Transverse colon (tissue), 4 donors: ENCODE measurements at regions not wholly inside any gene's neighbourhood (a gene's known extent, or its start where the extent isn't known, plus 50 kb on each side); places are given as distances from the start of the nearest gene placed in this dataset.

Source experiments
- DNase-seq: peaks from one replicate; pipeline ENCODE4 v3.0.0-alpha.2; 2019
- H3K27ac ChIP-seq, 4 donors: fragments of 200-600 bp; sonication (generic); 2 replicates each; pipeline ENCODE4 v1.5.1; 2016 to 2018; ENCODE audit warnings: inconsistent platforms in 4 of 4
- H3K27me3 ChIP-seq: fragments of 200-600 bp; sonication (generic); 2 replicates; pipeline ENCODE4 v1.5.1; 2017; ENCODE audit warnings: inconsistent platforms
- H3K36me3 ChIP-seq, 4 donors: fragments of 200-600 bp; sonication (generic); 2 replicates each; pipeline ENCODE4 v1.5.1; 2017 to 2019; ENCODE audit warnings: inconsistent platforms in 4 of 4
- H3K4me1 ChIP-seq, 4 donors: fragments of 200-600 bp; sonication (generic); 2 replicates each; pipeline ENCODE4 v1.5.1; 2017 to 2020; ENCODE audit warnings: inconsistent platforms in 4 of 4
- H3K4me3 ChIP-seq, 4 donors: fragments of 200-600 bp; sonication (generic); 1 replicate in 1 of 4; 2 replicates in 3 of 4; pipeline versions ENCODE4 v1.5.1 to v1.6.1; 2017 to 2019; ENCODE audit warnings: inconsistent platforms in 4 of 4
- H3K9me3 ChIP-seq, 2 donors: fragments of 200-600 bp; sonication (generic); 2 replicates each; pipeline ENCODE4 v1.5.1; 2017 to 2019; ENCODE audit warnings: inconsistent platforms in 2 of 2
- EP300 ChIP-seq: sonication (generic); formaldehyde crosslinking; IDR thresholded peaks from one replicate; pipeline ENCODE4 v1.6.1; 2017; ENCODE audit warnings: antibody characterized with exemption, low read depth
- POLR2A ChIP-seq: fragments of 450-650 bp; IDR thresholded peaks from one replicate; pipeline ENCODE4 v1.6.1; 2016; ENCODE audit warnings: antibody characterized with exemption, mild to moderate bottlenecking, moderate library complexity
- POLR2AphosphoS5 ChIP-seq, 3 donors: sonication (generic); formaldehyde crosslinking; IDR thresholded peaks; one replicate each; pipeline ENCODE4 v1.6.1; 2016; ENCODE audit warnings: antibody characterized with exemption in 3 of 3
- WGBS, 2 donors: methylation state at CpG; one replicate each; pipeline ENCODE4 v1.1.5; 2018; ENCODE audit warnings: low coverage in 1 of 2; 5-methylcytosine and 5-hydroxymethylcytosine counted together
- in situ Hi-C, 4 donors: fragments of 200-750 bp; cut with MboI; loops; one replicate each; pipeline versions ENCODE4 v1.15.0 to v1.15.1; 2017; ENCODE audit warnings: low sequenced_read_pairs in 3 of 4, low pct_ligation_motif_present in 1 of 4, low pct_unique_long_range_greater_than_20kb in 1 of 4
- intact Hi-C: fragments of 100-400 bp; cut with DNase I; formaldehyde crosslinking; loops from one replicate; pipeline ENCODE4 v1.15.1; 2023; ENCODE audit warnings: low total_unique reads
- TF ChIP-seq, protein P1 (sequence below), 5 experiments: fragments of 200-600 bp in 3 of 5; fragments of 450-650 bp in 2 of 5; sonication (generic) in 3 of 5; IDR thresholded peaks; 1 replicate in 2 of 5; 2 replicates in 3 of 5; pipeline ENCODE4 v1.5.1; 2016 to 2017; ENCODE audit warnings: antibody characterized with exemption in 5 of 5, inconsistent platforms in 3 of 5, mild to moderate bottlenecking in 2 of 5, moderate library complexity in 1 of 5

DNA sequence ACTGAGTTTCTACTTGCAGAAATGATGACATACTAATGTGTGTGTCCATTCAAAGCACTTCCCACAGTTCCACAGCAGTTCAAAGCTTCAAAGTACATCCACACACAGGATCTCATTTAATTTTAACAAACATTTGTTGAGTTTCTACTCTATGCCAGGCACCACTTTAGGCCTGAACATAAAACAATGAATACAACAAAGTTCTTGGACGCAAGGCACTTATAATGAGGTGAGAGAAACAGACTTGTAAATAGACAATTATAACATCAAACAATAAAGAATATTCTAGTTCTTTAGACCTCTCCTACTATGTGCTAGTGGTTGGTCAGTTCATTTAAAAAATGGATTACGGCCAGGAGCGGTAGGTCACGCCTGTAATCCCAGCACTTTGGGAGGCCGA, 82.0 kb upstream of the SPANXB1 start:
- H3K27me3 ChIP-seq: no peaks in the 10 kb centered on the region
- intact Hi-C loops (no loop called here), in situ Hi-C loops (no loop called here)
- H3K36me3 ChIP-seq: no peaks in the 10 kb centered on the region
- no peak for TF ChIP-seq POLR2A
- TF ChIP-seq POLR2AphosphoS5 (IDR thresholded peaks at IDR 0.05): no peak
- no peak for TF ChIP-seq EP300
- TF ChIP-seq, protein P1, sequence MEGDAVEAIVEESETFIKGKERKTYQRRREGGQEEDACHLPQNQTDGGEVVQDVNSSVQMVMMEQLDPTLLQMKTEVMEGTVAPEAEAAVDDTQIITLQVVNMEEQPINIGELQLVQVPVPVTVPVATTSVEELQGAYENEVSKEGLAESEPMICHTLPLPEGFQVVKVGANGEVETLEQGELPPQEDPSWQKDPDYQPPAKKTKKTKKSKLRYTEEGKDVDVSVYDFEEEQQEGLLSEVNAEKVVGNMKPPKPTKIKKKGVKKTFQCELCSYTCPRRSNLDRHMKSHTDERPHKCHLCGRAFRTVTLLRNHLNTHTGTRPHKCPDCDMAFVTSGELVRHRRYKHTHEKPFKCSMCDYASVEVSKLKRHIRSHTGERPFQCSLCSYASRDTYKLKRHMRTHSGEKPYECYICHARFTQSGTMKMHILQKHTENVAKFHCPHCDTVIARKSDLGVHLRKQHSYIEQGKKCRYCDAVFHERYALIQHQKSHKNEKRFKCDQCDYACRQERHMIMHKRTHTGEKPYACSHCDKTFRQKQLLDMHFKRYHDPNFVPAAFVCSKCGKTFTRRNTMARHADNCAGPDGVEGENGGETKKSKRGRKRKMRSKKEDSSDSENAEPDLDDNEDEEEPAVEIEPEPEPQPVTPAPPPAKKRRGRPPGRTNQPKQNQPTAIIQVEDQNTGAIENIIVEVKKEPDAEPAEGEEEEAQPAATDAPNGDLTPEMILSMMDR (IDR thresholded peaks at IDR 0.05): no peak
- H3K9me3 ChIP-seq: no peaks in the 10 kb centered on the region
- H3K27ac ChIP-seq: no peak overlapping the region
- DNase-seq: no peak
- 91% methylated on average over 5 of the region's 5 CpGs; no CpG with 5 or more reads in 1 of the 2 donors for WGBS, 2 donors
- H3K4me1 ChIP-seq: no peaks in the 10 kb centered on the region
- no peak overlapping the region for H3K4me3 ChIP-seq

DNA sequence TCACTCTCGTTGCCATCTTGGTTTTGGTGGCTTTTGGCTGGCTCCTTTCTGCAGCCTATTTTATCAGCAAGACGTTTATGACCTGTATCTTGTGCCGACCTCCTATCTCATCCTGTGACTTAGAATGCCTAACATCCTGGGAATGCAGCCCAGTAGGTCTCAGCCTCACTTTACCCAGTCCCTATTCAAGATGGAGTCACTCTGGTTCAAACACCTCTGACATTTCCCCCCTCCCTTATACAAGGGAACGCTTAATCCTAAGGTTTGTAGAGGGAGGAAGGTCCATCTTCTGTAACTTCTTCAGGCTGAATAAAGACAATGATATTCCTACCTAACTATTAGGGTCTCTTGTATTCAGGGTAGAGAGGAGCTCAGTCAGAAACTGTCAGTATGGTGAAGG, 79.3 kb upstream of the SPANXB1 start:
- TF ChIP-seq EP300 (no peak), POLR2A (no peak), POLR2AphosphoS5 (IDR thresholded peaks at IDR 0.05) (no peak)
- TF ChIP-seq, protein P1 (IDR thresholded peaks at IDR 0.05): no peak
- no peaks in the 10 kb centered on the region for H3K27me3 ChIP-seq
- H3K4me1 ChIP-seq: no peaks in the 10 kb centered on the region
- in situ Hi-C loops (no loop called here), intact Hi-C loops (no loop called here)
- H3K36me3 ChIP-seq: no peaks in the 10 kb centered on the region
- 64% methylated on average over 4 of the region's 4 CpGs; no CpG with 5 or more reads in 1 of the 2 donors for WGBS, 2 donors
- H3K9me3 ChIP-seq: no peaks in the 10 kb centered on the region
- no peak overlapping the region for H3K27ac ChIP-seq
- no peak overlapping the region for H3K4me3 ChIP-seq
- DNase-seq: no peak

DNA sequence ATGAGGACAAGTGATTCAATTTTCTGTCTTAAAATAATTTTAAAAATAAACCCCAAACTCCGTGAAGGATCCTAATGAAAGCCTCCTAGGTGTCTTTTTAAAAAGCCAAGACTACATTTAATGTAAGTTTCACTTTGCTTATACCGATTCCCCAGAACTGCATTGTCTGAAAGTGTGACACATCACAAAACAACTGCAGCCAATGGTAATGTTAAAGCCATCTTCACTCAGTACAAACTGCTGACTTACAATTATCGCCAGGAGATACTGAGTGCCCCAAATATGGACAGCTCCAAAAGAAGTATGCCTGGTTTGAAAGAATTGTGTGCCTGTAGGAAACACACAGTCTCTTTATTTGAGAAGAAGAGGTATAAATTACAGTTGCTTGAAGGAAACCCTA, 73.7 kb upstream of the SPANXB1 start:
- TF ChIP-seq POLR2AphosphoS5 (IDR thresholded peaks at IDR 0.05) (no peak), EP300 (no peak), POLR2A (no peak)
- TF ChIP-seq, protein P1 (IDR thresholded peaks at IDR 0.05): no peak
- H3K4me1 ChIP-seq: no peaks in the 10 kb centered on the region
- no peak for DNase-seq
- intact Hi-C loops: no loop called here
- no peaks in the 10 kb centered on the region for H3K9me3 ChIP-seq
- WGBS, 2 donors: 80 to 92% methylated on average over 2 to 3 of the region's 3 CpGs
- no peaks in the 10 kb centered on the region for H3K27me3 ChIP-seq
- in situ Hi-C loops: no loop called here
- H3K4me3 ChIP-seq: no peak overlapping the region
- H3K27ac ChIP-seq: no peak overlapping the region
- H3K36me3 ChIP-seq: no peaks in the 10 kb centered on the region

DNA sequence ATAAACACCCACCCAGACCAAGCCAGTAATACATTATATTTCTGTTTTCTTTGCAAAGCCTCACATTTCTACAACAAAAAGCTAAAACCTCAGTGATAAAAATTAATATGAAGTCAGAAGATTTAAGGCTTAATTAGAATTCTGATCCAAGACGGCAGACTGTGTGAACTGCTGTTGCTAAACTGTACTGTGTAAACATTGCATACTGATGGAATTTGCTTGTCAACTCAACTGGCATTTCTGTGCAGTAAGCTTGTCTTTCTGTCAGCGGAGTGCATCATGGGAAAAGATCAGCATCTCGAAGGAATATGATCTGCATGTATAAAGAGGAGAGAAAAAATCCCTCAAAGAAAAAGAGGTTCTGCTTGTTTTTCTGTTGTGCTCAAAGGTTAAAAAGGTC, 69.4 kb upstream of the SPANXB1 start:
- no peaks in the 10 kb centered on the region for H3K36me3 ChIP-seq
- H3K9me3 ChIP-seq: no peaks in the 10 kb centered on the region
- no peak for DNase-seq
- TF ChIP-seq POLR2AphosphoS5 (IDR thresholded peaks at IDR 0.05) (no peak), EP300 (no peak), POLR2A (no peak)
- TF ChIP-seq, protein P1 (IDR thresholded peaks at IDR 0.05): no peak
- intact Hi-C loops: no loop called here
- H3K4me3 ChIP-seq: no peak overlapping the region
- H3K4me1 ChIP-seq: no peaks in the 10 kb centered on the region
- H3K27ac ChIP-seq: no peak overlapping the region
- 62 to 68% methylated on average over 2 to 3 of the region's 3 CpGs for WGBS, 2 donors
- in situ Hi-C loops: no loop called here
- H3K27me3 ChIP-seq: no peaks in the 10 kb centered on the region
